D721Med (cell line): ENCODE measurements at regions not wholly inside any gene's neighbourhood (a gene's known extent, or its start where the extent isn't known, plus 50 kb on each side); places are given as distances from the start of the nearest gene placed in this dataset.

ENCODE experiments used
- DNase-seq: peaks from one replicate; pipeline ENCODE4 v3.0.0; 2011; ENCODE audit warnings: low spot score; ENCODE audit not compliant: insufficient read length
- FAIRE-seq: peaks from 2 replicates; lab custom pipeline; 2011; peaks lifted over from hg19 to GRCh38; lab: Jason Lieb, UNC
- TF ChIP-seq, protein P1 (sequence below): IDR thresholded peaks from 2 replicates; pipeline ENCODE4 v1.5.1; 2012; ENCODE audit warnings: mild to moderate bottlenecking, control low read depth; ENCODE audit not compliant: insufficient read depth; ENCODE audit errors: missing control alignments

- TF ChIP-seq, protein P1, sequence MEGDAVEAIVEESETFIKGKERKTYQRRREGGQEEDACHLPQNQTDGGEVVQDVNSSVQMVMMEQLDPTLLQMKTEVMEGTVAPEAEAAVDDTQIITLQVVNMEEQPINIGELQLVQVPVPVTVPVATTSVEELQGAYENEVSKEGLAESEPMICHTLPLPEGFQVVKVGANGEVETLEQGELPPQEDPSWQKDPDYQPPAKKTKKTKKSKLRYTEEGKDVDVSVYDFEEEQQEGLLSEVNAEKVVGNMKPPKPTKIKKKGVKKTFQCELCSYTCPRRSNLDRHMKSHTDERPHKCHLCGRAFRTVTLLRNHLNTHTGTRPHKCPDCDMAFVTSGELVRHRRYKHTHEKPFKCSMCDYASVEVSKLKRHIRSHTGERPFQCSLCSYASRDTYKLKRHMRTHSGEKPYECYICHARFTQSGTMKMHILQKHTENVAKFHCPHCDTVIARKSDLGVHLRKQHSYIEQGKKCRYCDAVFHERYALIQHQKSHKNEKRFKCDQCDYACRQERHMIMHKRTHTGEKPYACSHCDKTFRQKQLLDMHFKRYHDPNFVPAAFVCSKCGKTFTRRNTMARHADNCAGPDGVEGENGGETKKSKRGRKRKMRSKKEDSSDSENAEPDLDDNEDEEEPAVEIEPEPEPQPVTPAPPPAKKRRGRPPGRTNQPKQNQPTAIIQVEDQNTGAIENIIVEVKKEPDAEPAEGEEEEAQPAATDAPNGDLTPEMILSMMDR, result no peak
- FAIRE-seq, result no peak
- no peak for DNase-seq
These were observed 489.5 kb upstream of the PKN2 start for GRCh38 chr1:88194542-88194941.

DNA sequence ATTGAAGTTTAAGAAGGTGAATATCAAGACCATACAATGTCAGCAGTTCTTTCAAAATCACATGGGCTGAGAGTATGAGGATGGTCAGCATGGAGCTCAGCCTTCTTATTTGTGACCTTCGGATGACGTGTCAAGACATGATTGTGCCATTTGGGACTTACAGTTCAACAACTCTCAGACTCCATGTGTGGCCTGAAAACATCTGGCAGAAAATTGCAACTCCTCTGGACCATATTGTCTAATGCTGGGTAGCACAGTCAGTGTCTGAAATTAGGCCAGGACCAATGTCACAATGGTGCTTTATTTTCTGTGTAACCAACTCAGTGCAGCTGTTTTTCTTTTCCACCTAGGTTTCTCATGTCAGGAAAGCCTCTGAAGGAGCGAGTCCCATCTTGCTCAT, 483.5 kb upstream of the PKN2 start:
- FAIRE-seq, result no peak
- TF ChIP-seq, protein P1, result no peak
- no peak for DNase-seq

DNA sequence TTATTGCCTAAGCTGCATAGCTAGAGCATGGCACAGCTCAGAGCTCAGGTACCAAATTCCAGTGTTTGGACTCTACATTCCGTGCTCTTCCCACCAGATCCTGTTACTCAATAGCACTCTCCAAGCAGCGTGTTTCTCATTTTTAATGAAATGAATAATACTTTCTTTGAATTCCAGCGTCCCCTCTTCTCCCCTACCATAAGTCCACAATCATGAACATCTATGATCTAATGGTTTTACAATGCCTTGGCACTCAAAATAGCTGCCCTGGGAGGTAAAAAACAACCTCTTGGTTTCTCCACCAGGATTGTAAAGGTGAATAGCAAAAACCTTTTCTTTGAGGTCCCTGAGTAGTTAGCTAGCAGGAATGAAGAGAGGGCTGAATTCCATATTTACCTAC, 480.0 kb upstream of the PKN2 start:
- FAIRE-seq (no peak), DNase-seq (no peak)
- TF ChIP-seq, protein P1, result no peak

- TF ChIP-seq, protein P1, result no peak
- DNase-seq (no peak), FAIRE-seq (no peak)
These were observed 479.4 kb upstream of the PKN2 start for GRCh38 chr1:88204612-88205167.

- TF ChIP-seq, protein P1, result no peak
- FAIRE-seq, result no peak
- no peak for DNase-seq
These were observed 475.7 kb upstream of the PKN2 start for GRCh38 chr1:88208389-88208788.

- TF ChIP-seq, protein P1, result no peak
- FAIRE-seq (no peak), DNase-seq (no peak)
These were observed 473.8 kb upstream of the PKN2 start for GRCh38 chr1:88210103-88210787.

DNA sequence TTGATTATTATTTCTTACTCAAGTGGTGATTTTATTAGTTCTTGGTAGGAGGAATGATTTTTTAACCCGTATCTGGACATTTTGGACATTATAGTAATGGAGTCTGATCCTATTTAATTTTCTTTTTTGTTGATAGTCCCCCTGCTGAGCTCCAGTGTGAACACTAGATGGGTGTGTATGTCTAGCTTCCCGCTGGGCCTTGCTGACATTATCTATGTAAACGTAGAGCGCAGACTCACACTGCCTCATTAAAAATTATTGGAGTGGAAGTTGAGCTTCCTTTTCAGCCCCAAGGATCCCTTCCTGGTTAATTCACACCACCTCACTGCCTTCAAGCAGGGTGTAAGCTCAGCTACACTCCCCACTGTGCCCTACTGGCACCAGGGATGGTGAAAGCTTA, 467.6 kb upstream of the PKN2 start:
- TF ChIP-seq, protein P1, result peak; percentile 3
- no peak for DNase-seq
- FAIRE-seq, result no peak
